Ureter (tissue), 1 donor: ENCODE measurements at regions not wholly inside any gene's neighbourhood (a gene's known extent, or its start where the extent isn't known, plus 50 kb on each side); places are given as distances from the start of the nearest gene placed in this dataset.
"Not testable (repeated sequence)": the region's sequence is repeated elsewhere in the genome, so short reads cannot be mapped to it uniquely, and the experiment has no call there.

ENCODE experiments used
- DNase-seq: peaks from one replicate; pipeline ENCODE4 v3.0.0-alpha.2; 2020; ENCODE audit warnings: low spot score
- donor health status: DM: yes; HTN: yes; CAD: no.

GRCh38 chrX:121431514-121431913, 384.1 kb downstream of the GLUD2 start:
- not testable (repeated sequence) for DNase-seq

- DNase-seq: no peak
Observed at GRCh38 chrX:121433289-121433688, 385.9 kb downstream of the GLUD2 start.

DNA sequence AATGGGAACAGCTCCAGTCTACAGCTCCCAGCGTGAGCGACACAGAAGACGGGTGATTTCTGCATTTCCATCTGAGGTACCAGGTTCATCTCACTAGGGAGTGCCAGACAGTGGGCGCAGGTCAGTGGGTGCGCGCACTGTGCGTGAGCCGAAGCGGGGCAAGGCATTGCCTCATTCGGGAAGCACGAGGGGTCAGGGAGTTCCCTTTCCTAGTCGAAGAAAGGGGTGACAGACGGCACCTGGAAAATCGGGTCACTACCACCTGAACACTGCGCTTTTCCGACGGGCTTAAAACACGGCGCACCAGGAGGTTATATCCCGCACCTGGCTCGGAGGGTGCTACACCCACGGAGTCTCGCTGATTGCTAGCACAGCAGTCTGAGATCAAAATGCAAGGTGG, 390.3 kb downstream of the GLUD2 start:
- not testable (repeated sequence) for DNase-seq

GRCh38 chrX:121455890-121456289, 408.5 kb downstream of the GLUD2 start:
- DNase-seq: no peak

- no peak for DNase-seq
Observed at GRCh38 chrX:121456315-121456714, 408.9 kb downstream of the GLUD2 start.

DNA sequence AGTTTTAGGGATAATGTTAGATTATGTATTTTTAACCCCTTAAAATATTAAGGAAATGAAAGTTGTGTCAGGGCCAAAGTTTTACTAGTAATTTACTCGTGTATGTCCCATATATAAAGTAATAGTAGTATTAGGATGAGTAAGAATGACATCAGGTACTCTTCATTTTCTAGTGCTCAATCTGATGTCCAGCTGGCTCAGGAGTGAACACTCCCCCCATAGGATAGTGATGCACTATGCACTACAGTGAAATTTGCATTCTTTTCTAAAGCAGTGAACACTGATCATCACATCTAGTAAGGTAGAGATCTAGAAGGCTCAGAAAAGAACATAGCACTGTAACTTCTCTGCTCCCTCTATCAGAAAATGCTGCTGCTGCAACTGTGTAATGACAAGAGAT, 409.7 kb downstream of the GLUD2 start:
- no peak for DNase-seq

DNA sequence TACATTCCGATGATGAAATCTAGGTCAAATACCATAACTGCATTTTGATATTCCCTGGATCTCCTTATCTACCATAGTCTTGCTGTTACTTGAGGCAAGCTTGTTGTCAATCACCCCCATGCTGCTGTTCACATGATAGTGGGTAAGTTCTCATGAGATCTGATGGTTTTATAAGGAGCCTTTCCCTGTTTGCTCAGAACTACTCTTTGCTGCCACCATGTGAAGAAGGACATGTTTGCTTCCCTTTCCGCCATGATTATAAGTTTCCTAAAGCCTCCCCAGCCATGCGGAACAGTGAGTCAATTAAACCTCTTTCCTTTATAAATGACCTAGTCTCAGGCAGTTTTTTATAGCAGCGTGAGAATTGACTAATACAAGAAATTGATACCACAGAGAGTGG, 432.0 kb downstream of the GLUD2 start:
- no peak for DNase-seq

DNA sequence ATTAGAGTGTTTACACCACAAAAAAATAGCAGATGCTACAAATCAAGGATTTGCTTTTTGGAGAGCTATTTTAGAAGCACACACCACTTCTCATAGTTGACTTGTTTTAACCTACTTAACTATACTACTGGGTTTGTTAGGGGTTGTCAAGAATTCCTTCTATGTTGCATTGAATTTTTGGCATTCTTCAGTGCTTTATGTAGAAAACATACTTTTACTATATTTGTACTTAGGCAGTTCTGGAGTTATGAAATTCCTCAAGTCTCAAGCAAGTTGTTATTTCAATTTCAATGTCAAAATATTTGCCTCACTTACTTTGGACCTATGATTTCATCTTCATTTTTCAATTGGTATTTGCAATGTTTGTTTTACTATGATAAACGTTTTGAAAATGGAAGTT, 449.6 kb downstream of the GLUD2 start:
- no peak for DNase-seq

DNA sequence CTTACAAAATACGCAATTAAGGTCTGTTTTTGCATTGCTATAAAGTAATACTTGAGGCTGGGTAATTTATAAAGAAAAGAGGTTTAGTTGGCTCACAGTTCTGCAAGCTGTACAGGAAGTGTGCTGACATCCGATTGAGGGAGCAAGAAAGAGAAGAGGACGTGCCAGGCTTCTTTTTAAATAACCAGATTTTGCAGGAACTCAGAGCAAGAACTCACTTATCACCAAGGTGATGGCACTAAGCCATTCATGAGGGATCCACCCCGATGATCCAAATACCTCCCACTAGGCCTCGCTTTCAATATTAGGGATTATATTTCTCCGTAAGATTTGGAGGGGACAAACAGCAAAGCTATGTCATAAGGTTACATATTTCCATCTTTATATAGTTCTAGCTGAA, 456.7 kb downstream of the GLUD2 start:
- DNase-seq: no peak

DNA sequence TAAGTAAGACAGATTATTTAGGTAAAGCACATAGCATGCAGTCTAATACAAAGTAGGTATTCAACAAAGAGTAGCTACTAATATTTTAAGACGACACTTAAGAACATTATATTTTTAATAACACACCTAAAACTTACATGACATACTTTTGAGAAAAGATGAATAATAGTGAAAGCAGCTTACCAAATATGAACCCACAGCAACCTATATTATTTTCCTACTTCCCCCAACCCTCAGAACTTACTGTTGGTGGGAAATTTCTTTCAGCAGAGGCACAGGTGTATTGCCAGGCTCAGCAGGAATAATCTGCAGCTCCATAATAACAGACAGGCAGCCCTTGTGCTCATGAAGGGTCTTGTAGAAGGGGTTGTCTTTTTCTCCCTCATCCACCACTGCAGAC, 498.9 kb downstream of the GLUD2 start:
- no peak for DNase-seq

- no peak for DNase-seq
Observed at GRCh38 chrX:121558886-121559285, 511.5 kb downstream of the GLUD2 start.

GRCh38 chrX:121562616-121563015, 515.2 kb downstream of the GLUD2 start:
- no peak for DNase-seq

- DNase-seq: no peak
Observed at GRCh38 chrX:121569609-121570008, 522.2 kb downstream of the GLUD2 start.

- no peak for DNase-seq
Observed at GRCh38 chrX:121570072-121570841, 522.8 kb downstream of the GLUD2 start.

DNA sequence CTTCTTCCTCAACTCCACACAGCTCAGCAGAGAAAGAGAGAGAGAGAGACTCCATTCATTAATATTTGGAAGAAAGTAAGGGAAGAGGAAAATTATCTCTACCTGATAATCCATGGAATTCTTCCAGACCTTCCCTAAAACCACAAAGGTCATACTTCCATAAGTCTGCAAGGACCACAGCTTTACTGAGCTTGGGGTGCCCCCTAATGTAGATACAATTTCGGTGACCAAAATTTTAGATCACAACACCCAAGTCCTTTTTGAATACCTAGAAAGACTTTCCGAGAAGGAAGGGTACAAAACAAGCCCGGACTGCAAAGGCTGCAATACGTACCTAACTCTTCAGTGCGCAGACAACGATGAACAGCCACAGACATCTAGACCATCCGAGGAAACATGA, 523.9 kb downstream of the GLUD2 start:
- no peak for DNase-seq

GRCh38 chrX:121574384-121574783, 527.0 kb downstream of the GLUD2 start:
- not testable (repeated sequence) for DNase-seq

DNA sequence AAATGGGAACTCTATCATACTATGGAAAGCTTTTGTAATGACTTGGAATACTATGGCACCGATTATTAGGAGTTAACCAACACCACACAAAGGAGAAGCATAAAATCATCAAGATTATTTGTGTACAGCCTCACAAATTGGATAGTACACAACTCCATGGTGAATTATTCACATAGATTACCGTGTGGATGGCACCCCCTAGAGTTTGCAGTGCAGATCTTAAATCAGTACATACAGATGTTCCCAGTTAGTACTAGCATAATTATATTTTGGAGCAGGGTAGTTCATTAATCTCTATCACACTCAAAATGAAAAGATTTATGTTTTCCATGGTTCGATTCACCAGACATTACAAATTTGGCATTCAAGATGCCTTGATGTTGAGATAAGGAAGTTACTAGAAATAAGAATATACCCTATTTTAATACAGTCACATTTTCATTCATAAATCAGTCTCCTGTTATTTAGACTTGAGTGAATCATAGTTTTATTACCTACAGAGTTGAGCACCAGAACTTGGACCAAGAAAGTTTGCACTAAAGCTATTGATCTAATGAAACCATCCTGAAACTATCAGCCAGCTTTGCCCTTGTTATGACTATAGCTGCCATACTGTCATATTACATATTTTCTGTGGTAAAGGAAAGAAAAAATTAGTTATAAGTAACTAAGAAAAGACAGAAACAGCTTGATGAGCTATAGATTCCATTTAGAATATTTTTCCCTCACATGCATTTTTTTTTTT, 531.8 kb downstream of the GLUD2 start:
- no peak for DNase-seq

DNA sequence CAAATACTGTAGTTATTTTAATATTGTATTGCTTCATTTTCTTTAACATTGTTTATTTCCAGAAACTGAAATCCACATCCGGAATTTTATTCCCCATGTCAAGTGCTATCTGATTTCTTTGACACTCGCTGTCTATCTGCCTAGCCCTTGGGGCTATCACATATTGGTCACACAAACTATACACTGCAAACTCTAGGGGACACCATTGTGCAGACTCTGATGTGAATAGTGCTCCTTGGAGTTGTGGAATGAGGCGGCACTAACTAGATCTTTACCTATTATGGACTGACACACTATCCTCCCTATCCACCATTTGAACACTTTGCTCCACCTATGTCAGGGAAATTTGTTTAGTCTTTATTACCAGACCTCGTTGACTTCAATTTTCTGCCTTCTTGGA, 534.5 kb downstream of the GLUD2 start:
- DNase-seq: no peak

- DNase-seq: no peak
Observed at GRCh38 chrX:121585626-121586025, 538.2 kb downstream of the GLUD2 start.

- no peak for DNase-seq
Observed at GRCh38 chrX:121592884-121593283, 545.5 kb downstream of the GLUD2 start.

DNA sequence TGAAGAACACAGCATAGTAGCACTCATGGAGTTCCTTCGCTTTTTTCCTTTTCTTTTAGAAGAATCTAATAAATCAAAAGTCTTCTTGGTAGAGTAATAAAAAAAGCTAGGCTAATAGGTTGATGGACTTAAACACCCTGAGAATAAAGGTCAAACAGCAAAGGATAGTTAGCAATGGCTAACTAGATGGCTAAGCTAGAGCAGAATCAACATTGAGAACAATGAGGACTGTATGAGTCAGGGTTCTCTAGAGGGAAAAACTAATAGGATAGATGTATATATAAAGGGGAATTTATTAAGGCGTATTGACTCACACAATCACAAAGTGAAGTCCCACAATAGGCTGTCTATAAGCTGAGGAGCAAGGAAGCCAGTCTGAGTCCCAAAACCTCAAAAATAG, 550.9 kb downstream of the GLUD2 start:
- DNase-seq: no peak

- no peak for DNase-seq
Observed at GRCh38 chrX:121635141-121635540, 587.7 kb downstream of the GLUD2 start.

DNA sequence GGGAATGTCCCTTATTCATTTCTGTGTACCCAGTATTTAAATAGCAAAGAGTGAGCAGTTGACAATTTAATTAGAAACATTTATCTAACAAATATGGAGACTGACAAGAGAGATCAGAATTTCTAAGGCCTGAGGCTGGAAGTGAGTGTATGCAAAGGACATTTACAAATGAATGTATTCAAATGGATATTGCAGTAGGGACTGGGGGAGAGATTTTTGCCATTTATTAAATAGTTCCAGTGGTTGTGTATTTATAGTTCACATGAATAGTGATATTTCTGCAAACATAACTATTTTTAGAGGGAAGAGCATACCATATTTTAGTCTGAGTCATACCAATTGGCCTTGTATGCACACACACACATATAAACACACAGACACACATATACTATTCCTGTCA, 592.4 kb downstream of the GLUD2 start:
- DNase-seq: no peak
